MM.1S (cell line): ENCODE measurements at regions not wholly inside any gene's neighbourhood (a gene's known extent, or its start where the extent isn't known, plus 50 kb on each side); places are given as distances from the start of the nearest gene placed in this dataset.

Experiments
- DNase-seq: peaks from one replicate; pipeline ENCODE4 v3.0.0-alpha.2; 2015
- H2AFZ ChIP-seq: fragments of 300-600 bp; sonication (generic); 2 replicates; pipeline ENCODE4 v1.6.0; 2016; ENCODE audit warnings: antibody characterized with exemption, low read length
- H3F3A ChIP-seq: fragments of 300-600 bp; sonication (generic); 2 replicates; pipeline ENCODE4 v1.6.1; 2016; ENCODE audit warnings: mild to moderate bottlenecking, antibody characterized with exemption, low read length, moderate library complexity, mixed read lengths; ENCODE audit not compliant: insufficient read depth
- H3K27ac ChIP-seq: fragments of 300-600 bp; sonication (generic); 2 replicates; pipeline ENCODE4 v1.5.1; 2016; ENCODE audit warnings: mild to moderate bottlenecking, low read length
- H3K27me3 ChIP-seq: fragments of 300-600 bp; sonication (generic); replicated peaks from 2 replicates; pipeline ENCODE4 v1.6.0; 2016; ENCODE audit warnings: low read length; ENCODE audit not compliant: insufficient read depth
- H3K36me3 ChIP-seq: fragments of 300-600 bp; sonication (generic); replicated peaks from 2 replicates; pipeline ENCODE4 v1.6.1; 2016; ENCODE audit warnings: mild to moderate bottlenecking, low read length, mixed read lengths; ENCODE audit not compliant: insufficient read depth
- H3K4me1 ChIP-seq: fragments of 300-600 bp; sonication (generic); 2 replicates; pipeline ENCODE4 v1.6.1; 2016; ENCODE audit warnings: low read length, mixed read lengths
- H3K4me2 ChIP-seq: fragments of 300-600 bp; sonication (generic); 2 replicates; pipeline ENCODE4 v1.6.0; 2016; ENCODE audit warnings: low read depth, low read length
- H3K4me3 ChIP-seq: fragments of 300-600 bp; sonication (generic); 2 replicates; pipeline ENCODE4 v1.5.1; 2016; ENCODE audit warnings: low read length, mixed read lengths
- H3K79me2 ChIP-seq: fragments of 300-600 bp; sonication (generic); 2 replicates; pipeline ENCODE4 v1.6.1; 2016; ENCODE audit warnings: mixed run types, low read length, mixed read lengths
- H3K9ac ChIP-seq: fragments of 300-600 bp; sonication (generic); 2 replicates; pipeline ENCODE4 v1.6.1; 2016; ENCODE audit warnings: low read length, mixed read lengths
- H3K9me2 ChIP-seq: fragments of 300-600 bp; sonication (generic); replicated peaks from 2 replicates; pipeline ENCODE4 v1.6.1; 2016; ENCODE audit warnings: mild to moderate bottlenecking, low read length, mixed read lengths; ENCODE audit not compliant: insufficient read depth
- H3K9me3 ChIP-seq: fragments of 300-600 bp; sonication (generic); replicated peaks from 2 replicates; pipeline ENCODE4 v1.6.1; 2016; ENCODE audit warnings: mild to moderate bottlenecking, low read length, mixed read lengths; ENCODE audit not compliant: insufficient read depth
- H4K20me1 ChIP-seq: fragments of 300-600 bp; sonication (generic); 2 replicates; pipeline ENCODE4 v1.6.1; 2016; ENCODE audit warnings: mild to moderate bottlenecking, low read length, moderate library complexity, mixed read lengths; ENCODE audit not compliant: insufficient read depth
- CTCF ChIP-seq: fragments of 300-600 bp; sonication (generic); IDR thresholded peaks from 2 replicates; pipeline ENCODE4 v1.5.1; 2016; ENCODE audit warnings: antibody characterized with exemption, low read length, mixed read lengths
- EZH2 ChIP-seq: fragments of 300-600 bp; sonication (generic); optimal IDR thresholded peaks from 2 replicates; pipeline ENCODE3; 2017; ENCODE audit warnings: low read depth, mild to moderate bottlenecking, antibody characterized with exemption, low read length, mixed read lengths
- EZH2phosphoT487 ChIP-seq: fragments of 300-600 bp; sonication (generic); IDR thresholded peaks from 2 replicates; pipeline ENCODE4 v1.6.1; 2018; ENCODE audit warnings: antibody characterized with exemption, low read length

DNA sequence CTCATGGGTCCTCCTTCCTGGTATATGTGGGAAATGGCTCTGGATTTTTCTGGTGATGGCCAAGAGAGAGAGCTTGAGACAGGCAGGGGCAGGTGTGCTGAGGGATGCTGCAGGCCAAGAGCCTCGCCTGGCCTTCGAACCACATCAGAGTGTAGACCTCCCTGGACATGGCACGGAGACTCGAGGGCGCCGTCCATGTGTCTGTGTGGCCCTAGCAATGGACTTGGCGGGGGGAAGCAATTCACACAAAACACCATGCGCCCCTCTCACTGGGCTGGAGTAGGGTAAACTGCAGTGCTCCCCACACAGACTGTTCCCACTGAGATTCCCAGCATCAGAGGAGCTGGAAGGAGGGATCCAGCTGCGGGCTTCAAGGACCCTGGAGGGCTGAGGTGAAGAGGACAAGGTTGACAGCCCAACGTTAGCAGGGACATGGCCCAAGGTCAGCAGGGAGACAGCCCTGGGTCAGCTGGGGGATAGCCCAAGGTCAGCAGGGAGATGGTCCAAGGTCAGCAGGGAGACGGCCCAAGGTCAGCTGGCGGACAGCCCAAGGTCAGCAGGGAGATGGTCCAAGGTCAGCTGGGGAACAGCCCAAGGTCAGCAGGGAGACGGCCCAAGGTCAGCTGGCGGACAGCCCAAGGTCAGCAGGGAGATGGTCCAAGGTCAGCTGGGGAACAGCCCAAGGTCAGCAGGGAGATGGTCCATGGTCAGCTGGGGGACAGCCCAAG lies 75.4 kb upstream of the HDAC4 start:
- no peak overlapping the region for H3K4me2 ChIP-seq
- no peaks in the 10 kb centered on the region for H3K27me3 ChIP-seq
- TF ChIP-seq EZH2 (no peak), EZH2phosphoT487 (no peak), CTCF (no peak)
- no peaks in the 10 kb centered on the region for H3K9me2 ChIP-seq
- no peaks in the 10 kb centered on the region for H3K4me1 ChIP-seq
- H3K4me3 ChIP-seq = no peak overlapping the region
- H3K79me2 ChIP-seq = no peaks in the 10 kb centered on the region
- H3F3A ChIP-seq = no peaks in the 10 kb centered on the region
- H3K27ac ChIP-seq = no peak overlapping the region
- no peaks in the 10 kb centered on the region for H3K36me3 ChIP-seq
- H3K9ac ChIP-seq = no peak overlapping the region
- H3K9me3 ChIP-seq = no peaks in the 10 kb centered on the region
- H4K20me1 ChIP-seq = no peaks in the 10 kb centered on the region
- H2AFZ ChIP-seq = no peak overlapping the region
- no peak for DNase-seq

GRCh38 chr2:239475161-239476028 lies 74.6 kb upstream of the HDAC4 start:
- Histone ChIP-seq H3K36me3 (no peaks in the 10 kb centered on the region), H3K79me2 (no peaks in the 10 kb centered on the region), H4K20me1 (no peaks in the 10 kb centered on the region), H3K9me3 (no peaks in the 10 kb centered on the region), H3K4me3 (no peak overlapping the region), H3K9me2 (no peaks in the 10 kb centered on the region), H3K4me1 (no peaks in the 10 kb centered on the region), H2AFZ (no peak overlapping the region), H3K27ac (no peak overlapping the region), H3K27me3 (no peaks in the 10 kb centered on the region), H3K4me2 (no peak overlapping the region), H3K9ac (no peak overlapping the region), H3F3A (no peaks in the 10 kb centered on the region)
- no peak for DNase-seq
- TF ChIP-seq EZH2 (no peak), EZH2phosphoT487 (no peak), CTCF (no peak)

DNA sequence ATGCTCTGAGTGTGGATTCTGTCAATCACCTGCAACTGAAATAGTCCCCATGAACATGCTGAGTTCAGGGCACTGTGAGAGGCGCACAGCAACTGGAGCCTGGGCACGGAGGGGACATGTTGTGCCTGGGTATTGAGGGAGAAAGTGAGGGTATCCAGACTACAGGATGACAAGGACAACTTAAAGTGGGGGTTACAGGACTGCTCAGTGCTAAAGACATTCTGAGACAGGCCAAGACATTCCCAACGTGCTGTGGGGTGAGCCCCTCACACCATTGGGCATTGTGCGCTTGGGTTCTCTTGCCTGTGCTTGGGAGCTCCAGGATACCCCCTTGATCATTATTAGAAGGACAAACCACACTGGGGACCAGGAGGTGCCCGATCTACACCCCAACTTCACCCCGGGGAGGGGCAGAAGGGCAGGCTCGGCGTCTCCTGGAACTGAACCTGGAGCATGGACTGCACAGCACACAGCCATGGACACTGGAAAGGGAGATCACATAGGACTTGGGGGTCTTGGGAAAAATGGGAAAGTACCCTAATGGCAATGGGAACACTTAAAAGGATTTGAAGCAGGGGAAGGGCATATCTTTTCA lies 72.5 kb upstream of the HDAC4 start:
- Histone ChIP-seq H3K36me3 (no peaks in the 10 kb centered on the region), H3K79me2 (no peaks in the 10 kb centered on the region), H3K27me3 (no peaks in the 10 kb centered on the region), H3K4me1 (no peaks in the 10 kb centered on the region), H2AFZ (no peak overlapping the region), H3K9me3 (no peaks in the 10 kb centered on the region), H3K9ac (no peak overlapping the region), H4K20me1 (no peaks in the 10 kb centered on the region), H3F3A (no peaks in the 10 kb centered on the region), H3K4me3 (no peak overlapping the region), H3K4me2 (no peak overlapping the region), H3K27ac (no peak overlapping the region), H3K9me2 (no peaks in the 10 kb centered on the region)
- no peak for TF ChIP-seq EZH2phosphoT487
- no peak for TF ChIP-seq CTCF
- TF ChIP-seq EZH2 = no peak
- DNase-seq = no peak
